CD8-positive, alpha-beta memory T cell (primary cell): ENCODE measurements at regions not wholly inside any gene's neighbourhood (a gene's known extent, or its start where the extent isn't known, plus 50 kb on each side); places are given as distances from the start of the nearest gene placed in this dataset.

Source experiments
- CTCF ChIA-PET: fragments of 350-600 bp; sonication (Branson Sonifier 250); formaldehyde crosslinking; loops from one replicate; lab custom pipeline; 2021; ENCODE audit warnings: antibody characterized with exemption; lab: Charles Lee
- POLR2A ChIA-PET: fragments of 350-600 bp; sonication (Branson Sonifier 250); formaldehyde crosslinking; loops from one replicate; lab custom pipeline; 2021; ENCODE audit warnings: antibody characterized with exemption; lab: Charles Lee
- DNase-seq, 5 donors: peaks; one replicate each; pipeline versions ENCODE4 v3.0.0 to v3.0.0-alpha.2; 2020 to 2022; ENCODE audit warnings: mixed read lengths in 1 of 5
- H3K27ac ChIP-seq: one replicate; pipeline ENCODE4 v1.7.0; 2013; ENCODE audit warnings: low read depth, mild to moderate bottlenecking, low read length, moderate library complexity
- H3K27me3 ChIP-seq: 2 replicates; pipeline ENCODE4 v1.7.0; 2013; ENCODE audit warnings: low read length, mild to moderate bottlenecking; ENCODE audit not compliant: insufficient read depth, poor library complexity, severe bottlenecking
- H3K36me3 ChIP-seq: 2 replicates; pipeline ENCODE4 v1.7.0; 2013; ENCODE audit warnings: mild to moderate bottlenecking, low read length, moderate library complexity; ENCODE audit not compliant: insufficient read depth
- H3K4me1 ChIP-seq: 2 replicates; pipeline ENCODE4 v1.7.0; 2013; ENCODE audit warnings: mild to moderate bottlenecking, low read length, moderate library complexity; ENCODE audit not compliant: insufficient read depth
- H3K4me3 ChIP-seq: 2 replicates; pipeline ENCODE4 v1.7.0; 2013; ENCODE audit warnings: mild to moderate bottlenecking, low read length
- H3K9me3 ChIP-seq: 2 replicates; pipeline ENCODE4 v1.7.0; 2013; ENCODE audit warnings: mild to moderate bottlenecking, low read length
- H3K27ac Mint-ChIP-seq, 8 donors: one replicate each; pipeline ENCODE4 v1.8.0; 2020 to 2021; ENCODE audit warnings: mixed read lengths in 8 of 8, mild to moderate bottlenecking in 6 of 8, inconsistent platforms in 3 of 8, moderate library complexity in 3 of 8
- H3K27me3 Mint-ChIP-seq, 2 donors: one replicate each; pipeline ENCODE4 v1.8.0; 2020 to 2021; ENCODE audit warnings: mixed read lengths in 2 of 2, mild to moderate bottlenecking in 1 of 2, moderate library complexity in 1 of 2
- H3K36me3 Mint-ChIP-seq, 3 donors: one replicate each; pipeline ENCODE4 v1.8.0; 2020 to 2021; ENCODE audit warnings: mixed read lengths in 3 of 3, inconsistent platforms in 1 of 3, mild to moderate bottlenecking in 1 of 3
- H3K4me1 Mint-ChIP-seq, 3 donors: one replicate each; pipeline ENCODE4 v1.8.0; 2020 to 2021; ENCODE audit warnings: mixed read lengths in 3 of 3, inconsistent platforms in 1 of 3, mild to moderate bottlenecking in 1 of 3
- H3K4me3 Mint-ChIP-seq, 7 donors: one replicate each; pipeline ENCODE4 v1.8.0; 2020 to 2021; ENCODE audit warnings: mixed read lengths in 7 of 7, mild to moderate bottlenecking in 6 of 7, moderate library complexity in 4 of 7, inconsistent platforms in 2 of 7
- H3K9me3 Mint-ChIP-seq, 5 donors: one replicate each; pipeline ENCODE4 v1.8.0; 2020 to 2022; ENCODE audit warnings: mixed read lengths in 5 of 5, mild to moderate bottlenecking in 3 of 5, moderate library complexity in 2 of 5, inconsistent platforms in 1 of 5

GRCh38 chr9:88326936-88327335 is 61.3 kb upstream of the SPIN1 start:
- H3K4me3 Mint-ChIP-seq, result no peak overlapping the region
- no peaks in the 10 kb centered on the region for H3K27me3 ChIP-seq
- no peaks in the 10 kb centered on the region for H3K9me3 Mint-ChIP-seq
- peaks cover 0 to 2% of the 10 kb centered on the region in 2 donors for H3K27me3 Mint-ChIP-seq
- H3K9me3 ChIP-seq, result no peaks in the 10 kb centered on the region
- POLR2A ChIA-PET, result no interaction called here
- H3K27ac Mint-ChIP-seq, result peak overlapping the region in 1 of 8 donors; percentile 51
- peaks cover 17 to 29% (median 27%) of the 10 kb centered on the region in 3 donors for H3K4me1 Mint-ChIP-seq
- no peaks in the 10 kb centered on the region for H3K36me3 ChIP-seq
- H3K4me3 ChIP-seq, result no peak overlapping the region
- H3K36me3 Mint-ChIP-seq, result peaks cover 0 to 3% (median 0%) of the 10 kb centered on the region in 3 donors
- peaks cover 30% of the 10 kb centered on the region for H3K4me1 ChIP-seq
- no peak for DNase-seq
- CTCF ChIA-PET, result no interaction called here
- no peak overlapping the region for H3K27ac ChIP-seq

- peaks cover 0 to 2% of the 10 kb centered on the region in 2 donors for H3K27me3 Mint-ChIP-seq
- Histone ChIP-seq H3K4me3 (no peak overlapping the region), H3K9me3 (no peaks in the 10 kb centered on the region), H3K27ac (no peak overlapping the region), H3K36me3 (no peaks in the 10 kb centered on the region), H3K4me1 (peaks cover 30% of the 10 kb centered on the region), H3K27me3 (no peaks in the 10 kb centered on the region)
- H3K9me3 Mint-ChIP-seq, result no peaks in the 10 kb centered on the region
- H3K27ac Mint-ChIP-seq, result peak overlapping the region in 2 of 8 donors; percentile 56 to 64
- H3K36me3 Mint-ChIP-seq, result peaks cover 0 to 3% (median 0%) of the 10 kb centered on the region in 3 donors
- ChIA-PET POLR2A (no interaction called here), CTCF (no interaction called here)
- H3K4me1 Mint-ChIP-seq, result peaks cover 20 to 33% (median 31%) of the 10 kb centered on the region in 3 donors
- H3K4me3 Mint-ChIP-seq, result no peak overlapping the region
- no peak for DNase-seq
These were observed 62.2 kb upstream of the SPIN1 start for GRCh38 chr9:88326015-88326414.

GRCh38 chr9:88322906-88323566 is 65.2 kb upstream of the SPIN1 start:
- Mint-ChIP-seq H3K4me1 (peaks cover 22 to 34% (median 33%) of the 10 kb centered on the region in 3 donors), H3K4me3 (peak overlapping the region in 5 of 7 donors; percentile 3 to 66 (median 63)), H3K27me3 (peaks cover 0 to 2% of the 10 kb centered on the region in 2 donors), H3K27ac (peak overlapping the region; percentile 3 to 94 (median 88)), H3K36me3 (peaks cover 0 to 1% (median 0%) of the 10 kb centered on the region in 3 donors), H3K9me3 (no peaks in the 10 kb centered on the region)
- Histone ChIP-seq H3K36me3 (no peaks in the 10 kb centered on the region), H3K4me1 (peaks cover 30% of the 10 kb centered on the region), H3K9me3 (no peaks in the 10 kb centered on the region), H3K27me3 (no peaks in the 10 kb centered on the region), H3K4me3 (peak overlapping the region; percentile 1), H3K27ac (no peak overlapping the region)
- ChIA-PET POLR2A (no interaction called here), CTCF (interaction anchor here (0.5 to 1.0 kb wide), 2 partner anchors 64 to 116 kb away, joined by 3 read pairs; no protein-coding TSS in a partner anchor)
- DNase-seq, result peak; percentile 35 to 80 (median 71)

- Mint-ChIP-seq H3K27me3 (peaks cover 0 to 2% of the 10 kb centered on the region in 2 donors), H3K27ac (peak overlapping the region in 4 of 8 donors; percentile 66 to 86 (median 73)), H3K4me3 (peak overlapping the region in 5 of 7 donors; percentile 29 to 45 (median 44)), H3K9me3 (no peaks in the 10 kb centered on the region), H3K36me3 (peaks cover 0 to 1% (median 0%) of the 10 kb centered on the region in 3 donors), H3K4me1 (peaks cover 22 to 34% (median 33%) of the 10 kb centered on the region in 3 donors)
- Histone ChIP-seq H3K4me1 (peaks cover 30% of the 10 kb centered on the region), H3K9me3 (no peaks in the 10 kb centered on the region), H3K36me3 (no peaks in the 10 kb centered on the region), H3K27ac (no peak overlapping the region), H3K4me3 (no peak overlapping the region), H3K27me3 (no peaks in the 10 kb centered on the region)
- ChIA-PET POLR2A (interaction anchor here (0.7 kb wide), 1 partner anchor 12 kb away, joined by 4 read pairs; no protein-coding TSS in a partner anchor), CTCF (no interaction called here)
- no peak for DNase-seq
These were observed 66.5 kb upstream of the SPIN1 start for GRCh38 chr9:88321764-88322163.

- H3K27ac ChIP-seq, result no peak overlapping the region
- H3K36me3 ChIP-seq, result no peaks in the 10 kb centered on the region
- Mint-ChIP-seq H3K27ac (peak overlapping the region in 2 of 8 donors; percentile 52 to 90), H3K9me3 (no peaks in the 10 kb centered on the region), H3K27me3 (no peaks in the 10 kb centered on the region), H3K36me3 (peaks cover 0 to 1% (median 0%) of the 10 kb centered on the region in 3 donors), H3K4me3 (no peak overlapping the region), H3K4me1 (peaks cover 22 to 34% (median 33%) of the 10 kb centered on the region in 3 donors)
- DNase-seq, result no peak
- peaks cover 30% of the 10 kb centered on the region for H3K4me1 ChIP-seq
- H3K4me3 ChIP-seq, result no peak overlapping the region
- no peaks in the 10 kb centered on the region for H3K9me3 ChIP-seq
- ChIA-PET CTCF (interaction anchor here (1.2 kb wide), 1 partner anchor 10 kb away, joined by 4 read pairs; no protein-coding TSS in a partner anchor), POLR2A (no interaction called here)
- no peaks in the 10 kb centered on the region for H3K27me3 ChIP-seq
These were observed 67.4 kb upstream of the SPIN1 start for GRCh38 chr9:88320748-88321415.

- H3K27me3 ChIP-seq, result no peaks in the 10 kb centered on the region
- CTCF ChIA-PET, result interaction anchor here (1.2 kb wide), 1 partner anchor 10 kb away, joined by 4 read pairs; no protein-coding TSS in a partner anchor
- Mint-ChIP-seq H3K27me3 (no peaks in the 10 kb centered on the region), H3K27ac (peak overlapping the region in 2 of 8 donors; percentile 21 to 60), H3K4me3 (no peak overlapping the region), H3K4me1 (peaks cover 22 to 34% (median 33%) of the 10 kb centered on the region in 3 donors), H3K9me3 (no peaks in the 10 kb centered on the region), H3K36me3 (peaks cover 0 to 2% (median 0%) of the 10 kb centered on the region in 3 donors)
- H3K27ac ChIP-seq, result no peak overlapping the region
- H3K9me3 ChIP-seq, result no peaks in the 10 kb centered on the region
- H3K4me3 ChIP-seq, result no peak overlapping the region
- no peaks in the 10 kb centered on the region for H3K36me3 ChIP-seq
- DNase-seq, result no peak
- peaks cover 29% of the 10 kb centered on the region for H3K4me1 ChIP-seq
- POLR2A ChIA-PET, result no interaction called here
These were observed 68.1 kb upstream of the SPIN1 start for GRCh38 chr9:88319936-88320747.

- peaks cover 9% of the 10 kb centered on the region for H3K4me1 ChIP-seq
- H3K4me1 Mint-ChIP-seq, result peaks cover 17 to 21% (median 19%) of the 10 kb centered on the region in 3 donors
- no peak overlapping the region for H3K4me3 ChIP-seq
- no peak overlapping the region for H3K27ac ChIP-seq
- H3K36me3 Mint-ChIP-seq, result peaks cover 0 to 1% (median 0%) of the 10 kb centered on the region in 3 donors
- no peaks in the 10 kb centered on the region for H3K9me3 Mint-ChIP-seq
- H3K9me3 ChIP-seq, result no peaks in the 10 kb centered on the region
- CTCF ChIA-PET, result no interaction called here
- DNase-seq, result no peak
- POLR2A ChIA-PET, result no interaction called here
- no peak overlapping the region for H3K4me3 Mint-ChIP-seq
- peaks cover 0 to under 1% of the 10 kb centered on the region in 2 donors for H3K27me3 Mint-ChIP-seq
- H3K27ac Mint-ChIP-seq, result peak overlapping the region in 2 of 8 donors; percentile 23 to 36
- no peaks in the 10 kb centered on the region for H3K36me3 ChIP-seq
- no peaks in the 10 kb centered on the region for H3K27me3 ChIP-seq
These were observed 74.7 kb upstream of the SPIN1 start for GRCh38 chr9:88313364-88314220.
